HG02678 (cell line): ENCODE measurements at regions not wholly inside any gene's neighbourhood (a gene's known extent, or its start where the extent isn't known, plus 50 kb on each side); places are given as distances from the start of the nearest gene placed in this dataset.

ENCODE experiments used
- ATAC-seq: cut with Tn5 transposase; IDR thresholded peaks from one replicate; pipeline ENCODE4 v1.9.1; 2021; ENCODE audit warnings: mild to moderate bottlenecking, moderate library complexity; ENCODE audit not compliant: unreplicated experiment

DNA sequence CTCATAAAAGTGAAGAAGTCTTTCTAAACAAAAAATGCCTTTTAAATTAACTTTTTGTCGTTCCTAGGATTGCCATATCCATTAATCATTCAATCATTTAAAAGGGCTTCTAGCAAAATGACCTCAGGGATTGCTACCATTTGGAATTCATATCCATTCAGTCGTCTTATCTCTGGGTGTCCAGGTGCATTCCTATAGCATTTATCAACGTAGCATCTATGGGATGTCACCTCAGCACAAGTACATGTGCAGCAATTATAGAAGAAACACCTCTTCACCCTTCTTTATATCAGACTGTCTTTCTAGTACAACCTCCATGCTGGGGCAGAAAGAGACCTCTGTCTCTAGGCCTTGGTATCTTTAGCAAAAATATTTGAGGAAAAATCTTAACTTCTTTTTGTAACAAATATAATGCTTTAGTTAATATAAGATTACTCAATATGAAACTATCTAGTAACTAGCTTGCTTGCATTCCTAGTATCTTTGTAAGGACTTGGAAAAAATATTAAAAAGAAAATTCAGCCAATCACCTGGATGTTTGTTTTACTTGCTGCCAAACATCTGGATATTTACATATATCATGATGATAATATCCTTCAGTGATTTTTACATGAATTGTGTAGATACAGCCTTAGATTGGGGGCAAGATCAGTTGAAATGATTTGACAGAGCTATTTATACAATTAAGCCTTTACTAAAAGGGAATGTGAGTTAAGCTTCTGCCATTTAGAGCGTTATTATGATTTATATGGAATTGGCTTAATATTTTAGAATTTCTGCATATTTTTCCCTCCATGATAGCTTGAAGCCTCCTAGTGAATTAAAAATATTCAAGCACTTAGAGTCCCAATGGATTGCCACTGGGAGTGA is 356.8 kb downstream of the HDGFL1 start:
- ATAC-seq, result no peak

GRCh38 chr6:22926790-22927354 is 357.5 kb downstream of the HDGFL1 start:
- no peak for ATAC-seq

GRCh38 chr6:22928775-22929174 is 359.4 kb downstream of the HDGFL1 start:
- ATAC-seq, result peak; percentile 50

GRCh38 chr6:22929311-22929985 is 360.1 kb downstream of the HDGFL1 start:
- ATAC-seq, result peak; percentile 85

DNA sequence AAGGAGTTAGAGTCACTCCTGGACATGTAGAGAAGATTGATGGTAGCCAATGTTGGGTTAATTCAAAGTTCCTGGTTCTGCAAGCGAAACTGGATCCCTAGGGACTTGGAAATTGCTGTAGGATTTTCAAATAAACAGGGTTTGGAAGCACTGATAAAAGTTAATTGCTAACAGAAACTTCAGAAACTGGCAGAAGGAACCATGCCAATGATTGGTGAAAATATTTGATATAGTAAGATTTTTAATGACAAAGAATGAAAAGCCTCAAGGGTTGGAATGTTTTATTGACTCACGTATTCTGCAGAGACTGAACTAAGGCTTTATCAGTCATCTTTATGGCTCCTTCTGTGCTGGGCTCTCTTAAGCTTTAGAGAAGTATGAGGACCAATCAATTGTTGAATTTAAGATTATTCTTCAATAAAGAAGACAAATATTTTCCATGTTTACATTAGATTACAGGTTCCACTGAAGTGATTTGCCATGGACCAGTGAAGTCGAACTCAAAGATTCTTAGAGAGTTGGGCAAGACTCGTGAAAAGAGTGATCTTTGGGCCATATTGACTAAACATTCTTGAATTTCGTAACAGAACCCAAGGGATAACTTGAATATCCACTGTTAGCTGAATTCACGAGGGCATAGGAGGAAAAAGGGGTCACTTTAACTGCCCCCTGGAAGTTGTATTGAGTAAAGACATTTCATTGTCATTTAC is 371.4 kb downstream of the HDGFL1 start:
- ATAC-seq, result no peak

DNA sequence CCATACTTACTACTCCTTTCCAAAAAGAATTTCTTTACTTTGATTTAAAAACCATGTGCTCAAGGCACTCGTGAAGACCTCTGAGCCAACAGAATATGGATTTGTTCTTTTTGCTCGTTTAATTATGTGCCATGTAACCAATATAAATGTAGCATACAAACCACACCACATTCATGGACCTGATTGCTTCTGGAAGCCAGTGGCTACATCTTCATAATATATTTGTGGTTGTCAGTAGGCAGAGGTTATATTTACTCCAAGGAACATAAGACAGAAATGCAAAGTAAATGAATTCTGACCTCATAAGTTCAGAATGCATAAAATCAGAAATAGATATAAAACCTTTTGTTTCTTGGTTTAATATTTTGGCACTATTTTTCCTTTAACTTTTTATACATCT is 373.0 kb downstream of the HDGFL1 start:
- no peak for ATAC-seq

GRCh38 chr6:22943327-22943726 is 374.0 kb downstream of the HDGFL1 start:
- ATAC-seq, result no peak

DNA sequence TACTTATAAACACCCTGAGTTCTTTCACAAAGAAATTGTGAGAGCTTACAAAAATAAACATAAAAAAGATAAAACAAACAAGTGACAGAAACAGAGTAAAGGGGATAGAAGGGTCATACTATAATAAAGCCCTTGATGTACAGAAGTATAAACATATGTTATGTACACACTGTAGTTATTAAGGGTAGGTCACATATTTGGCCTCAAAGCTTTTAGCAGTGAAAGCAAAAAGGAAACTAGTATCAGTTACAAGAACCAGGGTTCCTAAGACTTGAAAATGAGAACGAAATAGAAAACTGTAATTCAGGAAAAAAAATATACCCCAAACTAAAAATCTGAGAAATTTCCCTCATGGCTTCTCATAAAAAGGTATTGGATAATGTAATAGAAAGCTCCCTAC is 380.6 kb downstream of the HDGFL1 start:
- ATAC-seq, result no peak

- no peak for ATAC-seq
Observed at GRCh38 chr6:22952097-22952496, 382.7 kb downstream of the HDGFL1 start.

DNA sequence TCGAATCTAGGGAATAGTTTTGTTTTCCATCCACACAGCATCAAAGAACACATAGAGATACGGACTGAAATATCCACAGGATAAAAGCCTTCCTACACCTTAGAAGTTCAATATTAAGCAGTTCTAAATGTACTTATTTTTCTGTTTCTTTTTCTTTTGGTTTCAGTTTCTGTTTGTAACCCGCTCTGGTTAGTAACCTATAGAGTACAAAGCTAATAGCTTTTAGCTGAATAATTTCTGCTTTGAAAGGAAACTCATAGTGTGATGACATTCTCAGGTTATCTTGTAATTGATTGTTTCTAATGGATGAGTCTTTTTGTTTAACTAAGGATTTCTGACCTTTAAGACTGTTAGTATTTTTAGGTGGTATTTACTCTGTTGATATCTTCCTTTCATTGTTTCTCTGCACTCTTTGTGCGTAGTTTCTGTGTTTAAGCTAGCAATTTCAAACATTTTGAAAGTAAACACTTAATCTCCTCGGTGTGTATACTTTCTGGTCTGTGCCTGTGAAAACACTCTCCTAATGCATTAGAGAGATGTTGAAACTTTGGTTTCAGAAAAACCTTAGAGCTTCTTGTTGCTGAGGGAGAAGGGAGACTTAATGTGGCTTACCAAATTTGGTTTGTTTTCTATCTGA is 385.5 kb downstream of the HDGFL1 start:
- ATAC-seq, result peak; percentile 66

- ATAC-seq, result no peak
Observed at GRCh38 chr6:22956029-22956681, 386.8 kb downstream of the HDGFL1 start.

DNA sequence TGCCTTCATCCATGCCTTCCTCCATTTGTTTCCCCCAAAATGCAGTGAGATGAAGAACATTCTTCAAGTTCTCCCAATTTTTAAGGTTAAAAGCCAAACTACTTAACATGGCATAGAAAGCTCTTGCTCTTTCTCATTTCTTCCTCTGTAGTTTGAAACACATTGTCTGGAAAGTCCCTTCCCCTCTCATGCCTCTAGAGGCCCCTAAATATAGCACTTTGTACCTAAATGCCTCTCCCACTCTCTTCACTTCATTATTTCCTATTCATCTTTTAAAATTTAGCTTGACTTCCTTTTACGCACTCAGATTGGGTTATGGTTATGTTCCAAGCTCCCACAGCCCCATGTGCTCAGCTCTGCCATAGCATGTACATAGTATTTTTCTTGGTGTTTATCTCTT is 389.3 kb downstream of the HDGFL1 start:
- peak; percentile 53 for ATAC-seq

DNA sequence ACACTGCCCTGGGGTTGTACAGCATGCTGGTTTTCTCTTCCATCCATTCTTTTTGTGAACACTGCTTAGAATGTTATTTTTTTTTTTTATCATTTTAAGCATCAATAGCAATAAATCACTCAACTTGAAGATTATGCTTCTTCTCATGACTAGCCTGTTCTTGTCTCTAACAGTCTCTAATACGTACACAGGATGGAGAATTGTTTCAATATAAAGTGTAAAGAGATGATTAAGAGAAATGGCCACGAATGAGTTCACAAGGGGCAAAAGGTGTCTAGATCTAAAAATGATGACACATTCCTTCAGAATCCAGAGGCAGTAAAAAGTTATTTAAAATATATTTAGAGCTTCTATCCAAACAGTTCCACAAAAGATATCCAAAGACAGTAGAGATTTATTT is 390.2 kb downstream of the HDGFL1 start:
- ATAC-seq, result no peak

DNA sequence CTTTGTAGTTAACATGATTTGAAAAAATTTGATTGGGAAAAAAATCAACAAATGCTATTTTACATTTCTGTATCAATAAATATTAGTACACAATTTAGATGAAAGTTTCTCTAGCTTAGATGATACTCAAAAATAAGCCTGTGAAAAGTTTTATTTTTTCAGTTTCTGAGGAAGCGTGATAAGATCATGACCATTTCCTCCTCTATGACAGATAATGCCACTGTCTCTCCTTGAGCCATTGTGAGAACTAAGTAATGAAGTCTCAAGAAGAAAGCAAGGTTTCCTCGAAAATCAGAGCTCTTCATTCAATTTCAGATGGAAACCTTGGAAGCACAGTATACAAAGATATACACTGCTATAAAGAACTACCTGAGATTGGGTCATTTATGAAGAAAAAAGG is 395.0 kb downstream of the HDGFL1 start:
- no peak for ATAC-seq

DNA sequence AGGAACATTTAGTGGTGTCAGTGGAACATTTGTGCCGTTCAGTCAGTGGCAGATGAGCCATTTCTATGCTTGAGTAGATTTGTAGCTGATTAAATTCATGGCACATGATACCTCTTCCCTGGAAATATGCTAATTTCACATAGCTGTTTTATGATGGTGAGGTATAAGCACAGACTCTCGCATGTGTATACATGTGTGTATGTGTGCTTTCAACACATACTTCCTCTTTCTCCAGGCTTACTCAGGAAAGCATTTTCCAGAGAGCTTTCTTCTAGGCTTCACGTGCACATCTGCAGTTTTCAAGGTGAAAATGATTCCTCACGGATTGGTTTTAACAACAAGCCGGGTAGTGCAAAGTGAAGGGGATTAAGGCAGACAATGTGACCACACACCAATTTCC is 396.5 kb downstream of the HDGFL1 start:
- ATAC-seq, result no peak

- ATAC-seq, result no peak
Observed at GRCh38 chr6:22966691-22967422, 397.5 kb downstream of the HDGFL1 start.

DNA sequence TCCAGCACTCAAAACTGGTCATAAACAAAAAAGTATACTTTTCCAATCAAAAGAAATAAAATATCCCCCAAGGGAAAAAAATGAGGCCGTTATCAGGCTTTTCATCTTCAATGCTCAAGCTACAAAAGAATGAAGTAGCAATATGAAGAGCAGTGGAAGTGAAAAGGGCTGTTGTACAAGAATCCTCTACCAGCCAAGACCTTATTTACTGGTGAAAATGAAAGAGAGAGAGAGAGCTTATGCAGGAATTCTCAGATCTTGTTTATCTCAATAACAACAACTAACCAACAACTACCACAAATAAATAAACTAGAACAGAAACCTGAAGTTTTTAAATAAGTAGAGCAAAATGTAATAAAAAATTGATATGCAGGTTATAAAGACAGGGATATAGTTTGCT is 400.6 kb downstream of the HDGFL1 start:
- peak; percentile 51 for ATAC-seq

- ATAC-seq, result no peak
Observed at GRCh38 chr6:22972771-22973170, 403.4 kb downstream of the HDGFL1 start.

DNA sequence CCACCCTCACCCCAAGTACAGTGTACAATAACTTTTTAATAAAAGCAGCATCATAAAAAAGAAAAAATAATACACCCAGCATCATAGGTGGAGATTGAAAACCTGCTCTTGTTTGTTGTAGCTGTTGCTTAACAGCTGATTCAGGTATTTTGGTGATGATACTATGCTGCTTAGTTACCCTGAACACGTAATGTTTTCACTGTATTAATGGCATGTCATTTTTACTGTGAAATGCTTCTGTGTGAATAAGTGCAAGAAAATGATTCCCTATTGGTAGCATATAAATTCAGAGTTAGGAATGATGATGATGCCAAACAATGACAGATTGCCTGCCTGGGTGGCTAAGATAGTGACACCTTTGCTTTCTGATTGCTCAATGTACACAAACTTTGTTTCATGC is 405.7 kb downstream of the HDGFL1 start:
- no peak for ATAC-seq

- ATAC-seq, result no peak
Observed at GRCh38 chr6:22980446-22980845, 411.1 kb downstream of the HDGFL1 start.
